ENCODE measurements at regions not wholly inside any gene's neighbourhood (a gene's known extent, or its start where the extent isn't known, plus 50 kb on each side); places are given as distances from the start of the nearest gene placed in this dataset.

GRCh38 chr16:60755907-60756306, 1280.3 kb downstream of the CDH8 start:
- no peaks in the 10 kb centered on the region for H3K27me3 ChIP-seq (ENCODE audit: control insufficient read depth, insufficient read depth, low read length)
- peaks cover 0 to 17% (median 2%) of the 10 kb centered on the region in 7 donors for H3K9me3 Mint-ChIP-seq
- H3K36me3 Mint-ChIP-seq: no peaks in the 10 kb centered on the region
- no peaks in the 10 kb centered on the region for H3K4me1 ChIP-seq (ENCODE audit: control insufficient read depth, insufficient read depth, low read length, poor library complexity, severe bottlenecking)
- no peaks in the 10 kb centered on the region for H3K9me3 ChIP-seq (ENCODE audit: control insufficient read depth in 2 of 2, low read length in 2 of 2)
- no peak for DNase-seq
- H3K4me3 Mint-ChIP-seq: no peak overlapping the region
- no peaks in the 10 kb centered on the region for H3K36me3 ChIP-seq (ENCODE audit: control insufficient read depth, insufficient read depth, low read length)
- ATAC-seq (ENCODE audit: low read depth in 2 of 2): no peak
- H3K27ac ChIP-seq (ENCODE audit: insufficient read depth, low read length, poor library complexity, severe bottlenecking): no peak overlapping the region
- no peak overlapping the region for H3K27ac Mint-ChIP-seq
- H3K4me1 Mint-ChIP-seq: no peaks in the 10 kb centered on the region
- H3K27me3 Mint-ChIP-seq: no peaks in the 10 kb centered on the region
- no peak overlapping the region for H3K4me3 ChIP-seq (ENCODE audit: low read depth, low read length)

- Histone ChIP-seq H3K9me3 (ENCODE audit: control insufficient read depth in 2 of 2, low read length in 2 of 2) (peaks cover 0 to 6% of the 10 kb centered on the region in 2 experiments), H3K4me1 (ENCODE audit: control insufficient read depth, insufficient read depth, low read length, poor library complexity, severe bottlenecking) (no peaks in the 10 kb centered on the region), H3K27me3 (ENCODE audit: control insufficient read depth, insufficient read depth, low read length) (no peaks in the 10 kb centered on the region), H3K36me3 (ENCODE audit: control insufficient read depth, insufficient read depth, low read length) (no peaks in the 10 kb centered on the region), H3K4me3 (ENCODE audit: low read depth, low read length) (no peak overlapping the region), H3K27ac (ENCODE audit: insufficient read depth, low read length, poor library complexity, severe bottlenecking) (no peak overlapping the region)
- ATAC-seq (ENCODE audit: low read depth in 2 of 2): no peak
- H3K27me3 Mint-ChIP-seq: no peaks in the 10 kb centered on the region
- no peaks in the 10 kb centered on the region for H3K4me1 Mint-ChIP-seq
- H3K27ac Mint-ChIP-seq: no peak overlapping the region
- H3K4me3 Mint-ChIP-seq: no peak overlapping the region
- DNase-seq: no peak
- peaks cover 0 to 22% (median 15%) of the 10 kb centered on the region in 7 donors for H3K9me3 Mint-ChIP-seq
- no peaks in the 10 kb centered on the region for H3K36me3 Mint-ChIP-seq
Measured at GRCh38 chr16:60748366-60748765, 1287.9 kb downstream of the CDH8 start.

GRCh38 chr16:60744198-60744597, 1292.0 kb downstream of the CDH8 start:
- H3K4me3 ChIP-seq (ENCODE audit: low read depth, low read length): no peak overlapping the region
- ATAC-seq (ENCODE audit: low read depth in 2 of 2) (no peak), DNase-seq (no peak)
- H3K4me3 Mint-ChIP-seq: no peak overlapping the region
- H3K4me1 ChIP-seq (ENCODE audit: control insufficient read depth, insufficient read depth, low read length, poor library complexity, severe bottlenecking): no peaks in the 10 kb centered on the region
- peaks cover 5 to 42% (median 18%) of the 10 kb centered on the region in 7 donors for H3K9me3 Mint-ChIP-seq
- H3K9me3 ChIP-seq (ENCODE audit: control insufficient read depth in 2 of 2, low read length in 2 of 2): peaks cover 0 to 27% of the 10 kb centered on the region in 2 experiments
- no peaks in the 10 kb centered on the region for H3K27me3 ChIP-seq (ENCODE audit: control insufficient read depth, insufficient read depth, low read length)
- no peak overlapping the region for H3K27ac Mint-ChIP-seq
- H3K27ac ChIP-seq (ENCODE audit: insufficient read depth, low read length, poor library complexity, severe bottlenecking): no peak overlapping the region
- no peaks in the 10 kb centered on the region for H3K4me1 Mint-ChIP-seq
- H3K36me3 Mint-ChIP-seq: no peaks in the 10 kb centered on the region
- H3K27me3 Mint-ChIP-seq: no peaks in the 10 kb centered on the region
- no peaks in the 10 kb centered on the region for H3K36me3 ChIP-seq (ENCODE audit: control insufficient read depth, insufficient read depth, low read length)

GRCh38 chr16:60741810-60742209, 1294.4 kb downstream of the CDH8 start:
- ATAC-seq (ENCODE audit: low read depth in 2 of 2): no peak
- no peaks in the 10 kb centered on the region for H3K36me3 ChIP-seq (ENCODE audit: control insufficient read depth, insufficient read depth, low read length)
- Mint-ChIP-seq H3K4me3 (no peak overlapping the region), H3K27me3 (no peaks in the 10 kb centered on the region), H3K36me3 (no peaks in the 10 kb centered on the region), H3K9me3 (peaks cover 2 to 32% (median 14%) of the 10 kb centered on the region in 7 donors), H3K27ac (no peak overlapping the region), H3K4me1 (no peaks in the 10 kb centered on the region)
- H3K4me1 ChIP-seq (ENCODE audit: control insufficient read depth, insufficient read depth, low read length, poor library complexity, severe bottlenecking): no peaks in the 10 kb centered on the region
- H3K27ac ChIP-seq (ENCODE audit: insufficient read depth, low read length, poor library complexity, severe bottlenecking): no peak overlapping the region
- DNase-seq: no peak
- no peaks in the 10 kb centered on the region for H3K27me3 ChIP-seq (ENCODE audit: control insufficient read depth, insufficient read depth, low read length)
- H3K4me3 ChIP-seq (ENCODE audit: low read depth, low read length): no peak overlapping the region
- H3K9me3 ChIP-seq (ENCODE audit: control insufficient read depth in 2 of 2, low read length in 2 of 2): peaks cover 0 to 27% of the 10 kb centered on the region in 2 experiments

- H3K4me1 Mint-ChIP-seq: no peaks in the 10 kb centered on the region
- no peak overlapping the region for H3K27ac Mint-ChIP-seq
- H3K9me3 Mint-ChIP-seq: peaks cover 0 to 34% (median 13%) of the 10 kb centered on the region in 7 donors
Measured at GRCh38 chr16:60739737-60740683, 1296.2 kb downstream of the CDH8 start.

GRCh38 chr16:60731329-60732050, 1304.7 kb downstream of the CDH8 start:
- Histone ChIP-seq H3K27me3 (ENCODE audit: control insufficient read depth, insufficient read depth, low read length) (no peaks in the 10 kb centered on the region), H3K4me3 (ENCODE audit: low read depth, low read length) (no peak overlapping the region), H3K27ac (ENCODE audit: insufficient read depth, low read length, poor library complexity, severe bottlenecking) (no peak overlapping the region), H3K4me1 (ENCODE audit: control insufficient read depth, insufficient read depth, low read length, poor library complexity, severe bottlenecking) (no peaks in the 10 kb centered on the region), H3K36me3 (ENCODE audit: control insufficient read depth, insufficient read depth, low read length) (no peaks in the 10 kb centered on the region), H3K9me3 (ENCODE audit: control insufficient read depth in 2 of 2, low read length in 2 of 2) (peaks cover 6 to 9% of the 10 kb centered on the region in 2 experiments)
- DNase-seq (no peak), ATAC-seq (ENCODE audit: low read depth in 2 of 2) (no peak)
- Mint-ChIP-seq H3K27ac (no peak overlapping the region), H3K9me3 (peaks cover 0 to 40% (median 10%) of the 10 kb centered on the region in 7 donors), H3K4me3 (no peak overlapping the region), H3K4me1 (no peaks in the 10 kb centered on the region), H3K36me3 (no peaks in the 10 kb centered on the region), H3K27me3 (no peaks in the 10 kb centered on the region)

More at GRCh38 chr16:60739737-60740683, 1296.2 kb downstream of the CDH8 start:
- Histone ChIP-seq H3K36me3 (ENCODE audit: control insufficient read depth, insufficient read depth, low read length) (no peaks in the 10 kb centered on the region), H3K27ac (ENCODE audit: insufficient read depth, low read length, poor library complexity, severe bottlenecking) (no peak overlapping the region), H3K9me3 (ENCODE audit: control insufficient read depth in 2 of 2, low read length in 2 of 2) (peaks cover 0 to 27% of the 10 kb centered on the region in 2 experiments), H3K27me3 (ENCODE audit: control insufficient read depth, insufficient read depth, low read length) (no peaks in the 10 kb centered on the region), H3K4me1 (ENCODE audit: control insufficient read depth, insufficient read depth, low read length, poor library complexity, severe bottlenecking) (no peaks in the 10 kb centered on the region), H3K4me3 (ENCODE audit: low read depth, low read length) (no peak overlapping the region)
- H3K36me3 Mint-ChIP-seq: no peaks in the 10 kb centered on the region
- ATAC-seq (ENCODE audit: low read depth in 2 of 2) (no peak), DNase-seq (no peak)
- no peaks in the 10 kb centered on the region for H3K27me3 Mint-ChIP-seq
- peak overlapping the region in 1 of 4 donors; percentile 8 for H3K4me3 Mint-ChIP-seq

- H3K27me3 Mint-ChIP-seq: no peaks in the 10 kb centered on the region
- DNase-seq: no peak
- peaks cover 0 to 33% (median 8%) of the 10 kb centered on the region in 7 donors for H3K9me3 Mint-ChIP-seq
- no peaks in the 10 kb centered on the region for H3K36me3 Mint-ChIP-seq
- no peaks in the 10 kb centered on the region for H3K27me3 ChIP-seq (ENCODE audit: control insufficient read depth, insufficient read depth, low read length)
- no peaks in the 10 kb centered on the region for H3K4me1 ChIP-seq (ENCODE audit: control insufficient read depth, insufficient read depth, low read length, poor library complexity, severe bottlenecking)
- H3K27ac Mint-ChIP-seq: no peak overlapping the region
- H3K4me3 ChIP-seq (ENCODE audit: low read depth, low read length): no peak overlapping the region
- H3K36me3 ChIP-seq (ENCODE audit: control insufficient read depth, insufficient read depth, low read length): no peaks in the 10 kb centered on the region
- no peak for ATAC-seq (ENCODE audit: low read depth in 2 of 2)
- H3K27ac ChIP-seq (ENCODE audit: insufficient read depth, low read length, poor library complexity, severe bottlenecking): no peak overlapping the region
- H3K4me1 Mint-ChIP-seq: no peaks in the 10 kb centered on the region
- peaks cover 7 to 9% of the 10 kb centered on the region in 2 experiments for H3K9me3 ChIP-seq (ENCODE audit: control insufficient read depth in 2 of 2, low read length in 2 of 2)
- no peak overlapping the region for H3K4me3 Mint-ChIP-seq
Measured at GRCh38 chr16:60729051-60729450, 1307.2 kb downstream of the CDH8 start.

Measured in CD4-positive, CD25-positive, alpha-beta regulatory T cell (primary cell).